Motor neuron (in vitro differentiated cells): ENCODE measurements at regions not wholly inside any gene's neighbourhood (a gene's known extent, or its start where the extent isn't known, plus 50 kb on each side); places are given as distances from the start of the nearest gene placed in this dataset.
"Not testable (repeated sequence)": the region's sequence is repeated elsewhere in the genome, so short reads cannot be mapped to it uniquely, and the experiment has no call there.

Source experiments
- ATAC-seq, 8 experiments: fragments of 200-7000 bp; cut with Tn5 transposase; replicated peaks in 6 of 8; 2 replicates each; pipeline ENCODE4 v1.8.0; 2021; ENCODE audit warnings: mild to moderate bottlenecking in 8 of 8, moderate library complexity in 8 of 8
- H3K27ac ChIP-seq, 2 donors: fragments of 250-450 bp; sonication (Bioruptor Pico); 2 replicates each; pipeline ENCODE4 v1.9.0; 2021; ENCODE audit warnings: antibody characterized with exemption in 2 of 2, mild to moderate bottlenecking in 2 of 2, moderate library complexity in 1 of 2
- H3K4me1 ChIP-seq, 2 donors: fragments of 250-450 bp; sonication (Bioruptor Pico); replicated peaks in 1 of 2; 2 replicates each; pipeline ENCODE4 v1.6.1; 2021; ENCODE audit warnings: antibody characterized with exemption in 2 of 2, mild to moderate bottlenecking in 2 of 2, moderate library complexity in 1 of 2
- H3K4me3 ChIP-seq, 5 donors: fragments of 250-450 bp; sonication (Bioruptor Pico); 2 replicates each; pipeline ENCODE4 v1.9.0; 2021; ENCODE audit warnings: antibody characterized with exemption in 5 of 5, mild to moderate bottlenecking in 5 of 5, moderate library complexity in 4 of 5
- WGBS, 10 experiments: fragments of 450-650 bp; shearing (Covaris generic); methylation state at CpG; one replicate each; pipeline ENCODE4 v1.0.0; 2022; 5-methylcytosine and 5-hydroxymethylcytosine counted together
- in situ Hi-C, 9 experiments: fragments of 400-800 bp; cut with MboI; loops; one replicate each; pipeline ENCODE4 v1.15.0; 2021; ENCODE audit warnings: low sequenced_read_pairs in 9 of 9, low pct_unique_long_range_greater_than_20kb in 2 of 9; ENCODE audit not compliant: unreplicated experiment in 9 of 9

DNA sequence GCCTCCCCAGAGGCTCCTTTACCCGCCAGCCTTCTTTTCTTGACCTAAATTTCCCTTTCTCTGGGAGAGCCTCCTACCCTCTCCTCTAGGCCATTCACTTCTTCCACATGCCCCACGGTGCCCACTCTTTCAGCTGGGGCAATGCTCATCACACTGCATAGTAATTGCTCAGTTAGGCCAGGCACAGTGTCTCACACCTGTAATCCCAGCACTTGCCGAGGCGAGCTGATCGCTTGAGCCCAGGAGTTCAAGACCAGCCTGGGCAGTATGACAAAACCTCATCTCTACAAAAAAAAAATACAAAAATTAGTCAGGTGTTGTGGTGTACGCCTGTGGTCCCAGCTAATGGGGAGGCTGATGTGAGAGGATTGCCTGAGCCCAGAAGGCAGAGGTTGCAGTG lies 1956.7 kb downstream of the FOXD4L5 start:
- no CpG with 5 or more reads among the region's 6 CpGs for WGBS, 10 experiments
- in situ Hi-C loops, ATAC-seq, H3K4me3 ChIP-seq, H3K4me1 ChIP-seq, H3K27ac ChIP-seq: not testable (repeated sequence)

DNA sequence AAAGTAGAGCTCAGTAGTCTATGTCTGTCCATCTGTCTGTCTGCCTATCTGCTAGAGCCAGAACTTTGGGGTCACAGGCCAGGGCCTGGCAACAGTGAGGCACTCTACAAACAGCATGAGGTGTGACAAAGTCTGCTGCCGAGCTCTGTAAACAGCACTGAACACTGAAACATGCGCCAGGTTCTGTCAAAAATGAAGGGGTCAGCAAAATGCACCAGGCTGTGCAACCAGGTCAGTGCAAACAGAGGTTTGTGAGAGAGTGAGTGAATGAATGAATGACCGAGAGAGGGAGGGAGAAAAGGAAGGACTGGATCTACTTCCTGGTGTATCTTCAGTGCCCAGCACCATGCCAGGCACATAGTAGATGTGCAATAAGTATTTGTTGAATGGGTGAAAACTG lies 1957.8 kb downstream of the FOXD4L5 start:
- 83 to 88% methylated on average over 1 of the region's 3 CpGs; no CpG with 5 or more reads in 8 of the 10 experiments for WGBS, 10 experiments
- H3K27ac ChIP-seq, in situ Hi-C loops, H3K4me3 ChIP-seq, ATAC-seq, H3K4me1 ChIP-seq: not testable (repeated sequence)

DNA sequence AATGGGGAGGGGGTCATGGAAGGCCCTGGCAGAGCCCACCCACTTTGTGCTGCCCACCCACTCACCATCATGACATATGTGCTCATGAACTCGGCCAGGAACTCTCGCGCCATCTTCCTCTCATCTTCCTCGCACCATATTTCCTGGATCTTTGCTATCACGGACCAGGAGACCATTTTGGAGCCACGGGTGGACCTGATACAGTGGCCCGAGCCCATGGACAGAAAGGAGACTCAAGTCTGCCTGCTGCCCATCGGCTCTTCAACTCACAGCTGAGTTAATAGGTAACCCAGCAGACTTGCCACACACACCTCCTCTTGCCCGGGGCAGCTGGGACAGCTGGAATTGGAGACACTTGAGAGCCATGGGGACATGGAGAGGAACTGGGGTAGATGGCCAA lies 1958.3 kb downstream of the FOXD4L5 start:
- no CpG with 5 or more reads among the region's 9 CpGs for WGBS, 10 experiments
- H3K27ac ChIP-seq, ATAC-seq, H3K4me3 ChIP-seq, in situ Hi-C loops, H3K4me1 ChIP-seq: not testable (repeated sequence)

DNA sequence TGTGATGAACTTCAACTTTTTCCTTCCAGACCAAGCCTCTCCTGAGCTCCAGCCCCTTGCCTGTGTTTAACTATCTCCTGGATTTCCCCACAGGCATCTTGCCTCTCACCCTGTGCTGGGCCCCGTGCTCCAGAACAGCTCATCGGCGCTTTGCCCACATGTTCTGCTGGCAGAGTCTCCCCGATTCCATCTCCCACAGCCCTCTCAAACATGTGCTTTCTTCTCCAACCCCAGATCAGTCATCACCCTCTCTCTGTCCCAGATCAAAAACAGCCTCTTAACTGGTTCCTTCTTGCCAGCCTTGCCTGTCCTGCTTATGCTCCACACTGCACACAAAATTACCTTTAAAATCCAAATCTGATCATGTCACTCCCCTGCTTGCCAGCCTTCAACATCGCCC lies 1959.3 kb downstream of the FOXD4L5 start:
- H3K4me1 ChIP-seq, H3K27ac ChIP-seq, in situ Hi-C loops, ATAC-seq, H3K4me3 ChIP-seq: not testable (repeated sequence)
- 0 to 100% (median 60%) methylated on average over 1 to 3 of the region's 5 CpGs; no CpG with 5 or more reads in 3 of the 10 experiments for WGBS, 10 experiments

DNA sequence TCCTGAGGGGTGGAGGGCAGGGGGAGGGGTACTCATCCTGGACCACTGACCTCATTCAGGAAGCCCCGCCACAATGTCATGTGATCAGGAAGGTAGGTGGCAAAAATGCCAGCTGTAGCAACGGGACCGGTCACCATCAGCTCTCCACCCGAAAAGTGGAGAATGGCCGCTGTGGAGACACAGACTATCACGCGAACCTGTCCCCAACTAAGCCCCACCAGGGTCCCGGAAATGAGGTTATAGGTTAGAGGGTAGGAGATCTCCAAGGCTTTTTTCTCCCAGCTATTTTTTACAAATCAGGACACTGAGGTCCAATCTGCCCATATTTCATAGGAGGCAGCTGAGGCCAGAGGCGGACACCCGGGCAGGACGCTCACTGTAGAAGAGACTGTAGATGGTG lies 1966.9 kb downstream of the FOXD4L5 start:
- H3K4me1 ChIP-seq, ATAC-seq, H3K4me3 ChIP-seq, H3K27ac ChIP-seq, in situ Hi-C loops: not testable (repeated sequence)
- WGBS, 10 experiments = no CpG with 5 or more reads among the region's 11 CpGs

DNA sequence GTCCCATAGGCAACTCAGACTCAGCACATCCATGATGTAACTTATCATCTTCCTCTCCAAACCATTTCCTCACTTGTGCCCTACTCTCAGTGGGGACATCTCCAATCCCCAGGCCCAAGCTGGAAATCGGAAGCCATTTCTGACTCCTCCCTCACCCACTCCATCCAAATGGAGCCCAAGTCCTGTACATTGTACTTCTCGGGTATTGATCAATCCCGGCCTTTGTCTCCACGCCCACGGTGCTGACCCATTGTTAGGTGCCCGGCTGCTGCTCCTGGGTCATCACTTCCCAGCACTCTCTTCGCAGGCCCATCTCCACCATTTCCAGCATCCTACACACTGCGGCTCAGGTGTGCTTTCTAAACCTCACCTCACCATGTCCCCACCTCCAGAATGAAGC lies 1969.6 kb downstream of the FOXD4L5 start:
- H3K4me1 ChIP-seq, H3K4me3 ChIP-seq, ATAC-seq, H3K27ac ChIP-seq, in situ Hi-C loops: not testable (repeated sequence)
- no CpG with 5 or more reads among the region's 8 CpGs for WGBS, 10 experiments

DNA sequence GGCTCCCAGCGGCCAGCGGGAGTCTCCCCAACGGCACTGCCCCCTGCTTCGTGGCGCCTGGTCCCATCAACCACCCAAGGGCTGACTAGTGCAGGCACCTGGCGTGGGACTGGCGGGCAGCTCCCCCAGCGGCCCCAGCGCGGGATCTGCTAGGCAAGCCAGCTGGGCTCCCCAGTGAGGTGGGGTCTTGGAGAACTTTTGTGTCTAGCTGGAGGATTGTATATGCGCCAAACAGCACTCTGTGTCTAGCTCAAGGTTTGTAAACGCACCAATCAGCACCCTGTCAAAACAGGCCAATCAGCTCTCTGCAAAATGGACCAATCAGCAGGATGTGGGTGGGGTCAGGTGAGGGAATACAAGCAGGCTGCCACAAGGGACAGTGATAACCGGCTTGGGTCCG lies 1988.2 kb downstream of the FOXD4L5 start:
- ATAC-seq, H3K4me1 ChIP-seq, H3K27ac ChIP-seq, in situ Hi-C loops, H3K4me3 ChIP-seq: not testable (repeated sequence)
- WGBS, 10 experiments = 80% methylated on average over 1 to 3 of the region's 14 CpGs; no CpG with 5 or more reads in 8 of the 10 experiments

DNA sequence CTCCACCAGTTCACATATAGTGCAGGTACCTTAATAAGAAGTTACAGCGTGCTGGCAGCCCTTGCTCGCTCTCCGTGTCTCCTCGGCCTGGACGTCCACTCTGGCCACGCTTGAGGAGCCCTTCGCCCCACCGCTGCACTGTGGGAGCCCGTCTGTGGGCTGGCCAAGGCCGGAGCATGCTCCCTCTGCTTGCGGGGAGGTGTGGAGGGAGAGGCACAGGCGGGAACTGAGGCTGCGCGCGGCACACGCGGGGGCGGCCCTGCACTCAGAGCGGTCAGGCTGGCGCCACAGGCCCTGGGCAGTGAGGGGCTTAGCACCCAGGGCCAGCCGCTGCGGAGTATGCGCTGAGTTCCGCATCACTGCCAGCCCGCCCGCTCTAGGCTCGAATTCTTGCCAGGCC lies 1988.6 kb downstream of the FOXD4L5 start:
- H3K27ac ChIP-seq, ATAC-seq, in situ Hi-C loops, H3K4me3 ChIP-seq, H3K4me1 ChIP-seq: not testable (repeated sequence)
- WGBS, 10 experiments = no CpG with 5 or more reads among the region's 27 CpGs

DNA sequence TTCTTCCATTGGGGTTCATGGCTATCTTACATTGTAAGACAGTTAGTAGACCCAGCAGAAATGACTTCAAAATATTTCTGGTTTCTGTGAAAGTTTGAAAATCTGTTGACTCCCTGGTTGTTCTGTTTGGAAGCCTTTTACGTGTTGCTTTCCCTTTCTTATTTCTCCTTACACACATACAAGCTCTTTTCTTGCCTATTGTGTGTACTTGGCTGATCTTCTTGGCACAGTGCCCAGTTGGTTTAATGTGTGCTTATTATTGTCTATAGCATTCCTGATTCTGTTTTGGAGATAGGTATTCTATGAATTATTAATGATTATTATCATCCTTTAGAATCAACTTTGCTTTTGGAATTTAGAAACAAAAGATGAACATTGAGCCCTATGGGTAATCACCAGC lies 1995.0 kb downstream of the FOXD4L5 start:
- ATAC-seq, H3K4me3 ChIP-seq, H3K4me1 ChIP-seq, in situ Hi-C loops, H3K27ac ChIP-seq: not testable (repeated sequence)
- no CpG with 5 or more reads among the region's 1 CpG for WGBS, 10 experiments
